CD4-positive, alpha-beta T cell treated with Interferon gamma for 1 hour (primary cell): ENCODE measurements at regions not wholly inside any gene's neighbourhood (a gene's known extent, or its start where the extent isn't known, plus 50 kb on each side); places are given as distances from the start of the nearest gene placed in this dataset.
"Not testable (repeated sequence)": the region's sequence is repeated elsewhere in the genome, so short reads cannot be mapped to it uniquely, and the experiment has no call there.

ENCODE experiments used
- DNase-seq: peaks from one replicate; pipeline ENCODE4 v3.0.0-alpha.2; 2020

DNA sequence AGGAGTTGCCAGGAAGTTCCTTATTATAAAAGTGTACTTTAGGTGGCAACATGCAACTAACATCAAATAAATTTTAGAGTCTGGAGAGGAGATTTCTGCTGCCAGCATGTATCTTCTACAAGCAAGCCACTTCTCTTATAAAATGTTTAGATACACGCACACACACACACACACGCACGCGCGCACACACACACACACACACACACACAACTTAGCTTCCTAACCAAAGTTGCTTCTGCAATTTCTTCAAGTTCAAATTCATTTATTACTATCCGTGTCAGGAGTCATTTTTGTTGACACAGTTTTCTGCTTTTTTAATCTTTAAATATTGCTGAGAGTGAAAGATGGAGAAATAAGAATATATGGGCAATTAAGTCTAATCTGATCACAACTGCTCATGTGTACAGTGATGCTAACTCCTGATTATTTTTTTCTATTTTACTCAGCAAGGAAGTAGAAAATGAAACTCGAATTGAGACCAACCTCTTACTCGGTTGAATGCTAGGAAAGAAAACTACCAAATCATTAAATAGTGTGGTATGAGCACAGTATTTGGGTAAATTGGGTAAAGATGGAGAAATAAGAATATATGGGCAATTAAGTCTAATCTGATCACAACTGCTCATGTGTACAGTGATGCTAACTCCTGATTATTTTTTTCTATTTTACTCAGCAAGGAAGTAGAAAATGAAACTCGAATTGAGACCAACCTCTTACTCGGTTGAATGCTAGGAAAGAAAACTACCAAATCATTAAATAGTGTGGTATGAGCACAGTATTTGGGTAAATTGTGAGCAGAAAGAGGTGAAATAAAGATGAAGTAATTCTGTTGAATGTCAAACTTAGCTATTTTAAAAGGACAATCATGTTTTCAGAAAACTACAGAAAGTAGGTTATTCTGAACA lies 554.1 kb upstream of the MBL2 start:
- DNase-seq: not testable (repeated sequence)

DNA sequence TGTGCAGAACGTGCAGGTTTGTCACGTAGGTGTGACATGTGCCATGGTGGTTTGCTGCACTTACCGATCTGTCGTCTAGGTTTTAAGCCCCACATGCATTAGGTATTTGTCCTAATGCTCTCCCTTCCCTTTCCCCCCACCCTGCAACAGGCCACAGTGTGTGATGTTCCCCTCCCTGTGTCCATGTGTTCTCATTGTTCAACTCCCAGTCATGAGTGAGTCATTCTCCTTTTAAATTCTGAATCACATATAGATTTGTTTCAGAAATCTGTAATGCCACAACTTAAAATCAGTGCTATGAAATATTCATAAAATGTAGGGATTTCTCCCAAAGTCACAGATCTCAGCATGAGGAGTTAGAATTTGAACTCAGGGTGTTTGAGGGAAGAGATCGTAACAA lies 552.5 kb upstream of the MBL2 start:
- DNase-seq: no peak

DNA sequence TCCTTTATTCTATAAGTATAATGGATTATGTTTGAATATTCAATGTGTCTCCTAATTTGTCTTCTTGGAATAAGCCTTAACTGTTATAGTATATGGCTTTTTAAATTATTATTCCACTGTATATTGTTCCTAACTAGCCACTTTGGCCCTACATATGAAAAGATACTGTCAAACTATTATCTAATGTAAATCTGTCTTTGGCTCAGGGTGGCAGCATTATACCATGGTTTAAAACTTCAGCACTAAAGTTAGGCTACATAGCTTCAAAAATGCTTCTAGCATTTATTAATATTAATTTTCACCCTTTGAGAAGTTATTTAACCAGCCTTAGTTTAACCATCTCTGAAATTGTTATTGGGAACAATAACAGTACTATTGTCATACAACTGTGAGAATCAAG lies 543.1 kb upstream of the MBL2 start:
- no peak for DNase-seq

DNA sequence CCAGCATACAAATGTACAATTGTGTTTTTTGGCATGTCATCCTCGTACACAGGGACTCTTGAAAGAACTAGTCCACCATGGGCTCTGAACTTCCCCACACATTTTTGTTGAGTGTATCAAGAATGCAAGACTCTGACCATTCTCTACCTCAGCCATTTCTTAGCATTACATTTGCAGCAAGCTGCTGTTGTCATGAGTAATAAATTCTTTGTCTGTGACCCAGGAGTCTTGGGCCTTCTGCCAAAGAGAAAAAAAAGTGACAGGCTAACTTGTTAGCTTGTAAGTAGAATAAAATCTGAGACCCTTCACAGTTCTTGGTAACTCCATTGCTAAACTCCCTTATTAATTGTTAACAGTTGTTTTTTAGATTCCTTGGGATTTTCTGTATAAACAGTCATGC lies 542.3 kb upstream of the MBL2 start:
- no peak for DNase-seq

DNA sequence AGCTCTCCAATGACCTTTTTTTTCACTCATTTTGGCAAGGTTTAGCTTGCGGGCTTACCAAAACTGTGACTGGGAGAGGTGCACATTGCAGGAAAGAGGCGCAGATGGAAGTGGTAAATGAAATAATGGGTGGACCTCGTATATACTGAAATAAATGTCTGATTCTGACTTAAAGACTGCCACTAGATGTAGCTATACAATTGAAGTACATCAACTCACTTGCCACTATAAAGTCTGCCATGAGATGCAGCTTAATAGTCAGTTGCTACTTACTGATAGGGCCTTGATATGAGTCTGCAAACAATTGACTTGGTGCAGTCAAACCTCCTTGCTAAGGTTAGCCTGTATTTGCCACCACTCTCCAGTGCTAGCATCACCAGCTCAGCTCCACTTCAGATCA lies 525.9 kb upstream of the MBL2 start:
- DNase-seq: no peak

DNA sequence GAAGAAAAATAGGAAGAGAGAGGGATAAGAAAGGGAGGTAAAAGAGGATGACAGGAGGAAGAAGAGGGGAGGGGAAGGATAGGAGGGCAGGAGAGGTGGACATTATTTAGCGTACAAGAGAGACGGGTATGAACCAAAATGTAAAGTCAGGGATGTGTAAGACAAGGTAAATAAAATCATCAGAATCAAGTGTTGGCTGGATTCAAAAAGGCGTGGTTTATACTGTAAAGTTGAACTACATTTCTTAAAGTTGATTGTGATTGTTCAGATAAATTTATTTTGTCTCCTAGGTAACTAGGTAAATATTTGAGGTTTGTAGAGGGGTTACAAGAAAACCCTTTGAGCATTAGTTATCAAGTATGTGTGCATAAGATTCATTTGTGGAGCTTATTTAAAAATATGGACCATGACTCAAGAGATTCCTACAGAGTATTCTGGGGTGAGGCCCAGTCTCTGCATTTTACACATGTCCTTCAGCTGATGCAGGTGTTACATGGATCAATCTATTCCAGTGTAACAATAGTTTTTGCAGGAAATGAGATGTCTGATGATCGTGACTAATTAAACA lies 512.1 kb upstream of the MBL2 start:
- no peak for DNase-seq

DNA sequence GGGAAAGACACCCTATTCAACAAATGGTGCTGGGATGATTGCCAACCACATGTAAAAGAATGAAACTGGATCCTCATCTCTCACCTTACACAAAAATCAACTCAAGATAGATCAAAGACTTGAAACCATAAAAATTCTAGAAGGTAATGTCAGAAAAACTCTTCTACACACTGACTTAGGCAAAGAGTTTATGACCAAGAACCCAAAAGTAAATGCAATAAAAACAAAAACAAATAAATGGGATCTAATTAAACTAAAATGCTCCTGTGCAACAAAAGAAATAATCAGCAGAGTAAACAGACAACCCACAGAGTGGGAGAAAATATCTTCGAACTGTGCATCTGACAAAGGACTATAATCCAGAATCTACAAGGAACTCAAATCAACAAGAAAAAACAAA lies 504.2 kb upstream of the MBL2 start:
- no peak for DNase-seq

DNA sequence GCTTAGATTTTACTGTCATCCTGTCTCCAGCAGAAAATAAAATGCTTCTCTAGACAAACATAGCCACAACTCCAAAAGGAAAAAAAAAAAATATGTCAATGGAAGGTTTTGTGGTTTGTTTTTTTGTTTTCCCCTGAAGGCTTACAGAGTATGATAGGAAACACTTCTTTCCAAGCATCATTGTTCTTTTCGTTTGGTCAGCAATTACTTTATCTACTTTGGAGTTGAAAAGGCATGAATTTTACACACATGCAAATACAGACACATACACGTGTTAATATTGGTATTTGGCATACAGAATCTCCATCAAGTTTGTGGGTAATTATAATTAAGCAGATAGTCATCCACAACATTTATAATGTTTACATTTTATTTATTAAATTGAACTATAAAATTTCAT lies 496.9 kb upstream of the MBL2 start:
- no peak for DNase-seq

DNA sequence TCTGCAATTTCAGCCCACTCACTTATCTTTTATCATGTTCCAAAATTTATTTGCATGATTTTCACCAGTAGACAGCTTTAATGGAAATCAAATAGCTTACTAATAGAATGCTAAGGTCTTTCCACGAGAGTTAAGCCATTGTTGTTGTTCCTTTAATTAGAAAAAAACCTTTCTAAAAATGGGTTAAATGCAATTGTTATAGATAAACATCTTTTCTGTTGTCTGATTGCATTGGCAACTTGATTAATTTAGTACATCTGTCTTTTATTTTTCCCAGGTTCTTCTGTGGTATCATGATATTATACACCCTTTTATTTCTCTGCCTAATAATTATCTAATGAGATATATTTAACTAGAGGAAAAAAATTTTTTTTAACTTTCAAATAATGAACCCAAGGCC lies 487.6 kb upstream of the MBL2 start:
- DNase-seq: no peak

DNA sequence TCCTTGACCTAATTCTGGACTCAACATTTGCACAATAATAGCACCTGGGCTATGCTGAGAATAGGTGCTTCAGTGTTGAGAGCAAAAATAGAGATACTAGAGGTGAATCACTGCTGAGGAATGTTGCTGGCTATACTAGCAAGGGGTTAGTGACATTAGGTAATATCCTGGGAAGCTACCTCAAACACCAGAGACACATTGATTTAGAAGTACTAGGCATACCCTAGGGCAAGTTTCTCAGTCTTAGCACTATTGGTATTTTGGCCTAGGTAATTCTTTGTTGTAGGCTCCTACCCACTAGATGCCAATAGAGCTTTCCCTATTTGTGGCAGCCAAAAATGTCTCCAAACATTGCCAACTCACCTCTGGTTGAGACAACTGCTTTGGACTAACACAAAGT lies 484.0 kb upstream of the MBL2 start:
- no peak for DNase-seq

DNA sequence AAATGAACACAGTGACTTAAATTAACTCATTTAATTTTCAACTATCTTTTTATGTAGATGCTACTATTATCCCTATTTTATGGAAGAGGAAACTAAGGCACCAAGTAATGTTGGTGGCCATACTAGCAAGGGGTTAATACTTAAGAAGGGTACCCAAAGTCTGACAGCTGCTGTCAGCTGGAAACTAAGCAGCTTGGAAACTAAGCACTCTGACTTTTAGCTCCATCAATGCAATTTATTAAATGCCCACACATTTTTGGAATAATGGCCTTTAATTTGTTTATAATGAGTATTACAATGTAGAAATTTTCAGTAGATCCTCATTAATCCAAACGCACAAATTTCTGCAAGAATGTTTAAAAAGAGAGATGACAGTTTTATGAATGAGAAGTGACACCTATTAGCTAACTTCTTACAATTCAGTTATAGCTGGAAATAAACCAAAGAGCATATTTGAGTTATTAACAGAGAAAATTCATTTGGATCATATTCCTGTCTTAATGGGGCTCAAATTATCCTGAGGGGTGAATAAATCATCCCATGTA lies 483.1 kb upstream of the MBL2 start:
- no peak for DNase-seq

DNA sequence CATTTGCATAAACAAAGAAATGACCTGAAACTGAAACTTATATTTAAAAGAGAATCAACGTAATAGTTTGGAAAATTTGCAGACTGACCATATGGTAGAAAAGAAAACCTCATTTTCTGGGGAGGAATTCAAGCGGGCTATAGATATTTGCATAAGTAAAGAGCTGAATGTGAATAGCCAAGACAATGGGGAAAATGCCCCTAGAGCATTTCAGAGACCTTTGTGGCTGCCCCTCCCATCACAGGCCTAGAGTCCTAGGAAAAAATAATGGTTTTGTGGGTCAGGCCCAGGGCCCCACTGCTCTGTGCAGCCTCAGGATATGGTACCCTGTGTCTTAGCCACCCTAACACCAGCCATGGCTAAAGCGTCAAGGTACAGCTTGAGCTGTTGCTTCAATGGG lies 480.6 kb upstream of the MBL2 start:
- DNase-seq: no peak

DNA sequence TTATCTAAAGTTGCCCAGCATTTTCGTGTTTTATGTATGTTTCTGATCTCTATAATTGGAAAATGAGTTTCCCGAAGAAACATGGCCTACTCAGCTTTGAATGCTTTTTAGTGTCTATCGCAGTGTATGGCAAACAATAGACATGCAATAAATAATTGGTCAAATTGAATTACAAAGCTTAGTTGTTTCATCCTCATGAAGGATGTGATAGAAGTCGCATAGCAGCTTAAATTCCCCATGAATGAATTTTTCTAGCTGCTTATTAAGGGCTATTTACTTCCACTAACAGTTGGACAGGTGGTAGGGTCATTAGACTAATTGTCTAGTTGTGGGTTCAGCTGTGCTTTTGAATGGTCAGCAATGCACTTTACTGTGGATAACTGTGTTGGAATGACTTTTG lies 467.3 kb upstream of the MBL2 start:
- no peak for DNase-seq

DNA sequence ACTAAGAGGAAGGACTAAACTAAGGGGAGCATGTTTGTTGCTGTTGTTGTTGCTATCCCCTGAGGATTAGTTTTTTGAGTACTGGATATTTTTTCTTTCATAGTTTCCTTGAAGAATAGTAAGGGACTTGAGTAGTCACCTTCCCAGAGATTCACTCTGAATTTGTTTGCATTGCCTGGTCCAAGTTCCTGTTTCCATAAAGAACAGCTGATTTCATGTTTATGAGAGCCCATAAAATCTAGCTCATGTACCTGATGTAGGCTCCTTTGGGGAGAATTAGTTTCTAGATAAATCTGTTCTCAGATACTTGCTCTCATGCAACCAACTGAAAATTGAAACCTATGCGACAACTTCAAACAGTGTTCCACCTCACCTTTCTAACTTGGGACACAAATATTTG lies 464.4 kb upstream of the MBL2 start:
- no peak for DNase-seq

DNA sequence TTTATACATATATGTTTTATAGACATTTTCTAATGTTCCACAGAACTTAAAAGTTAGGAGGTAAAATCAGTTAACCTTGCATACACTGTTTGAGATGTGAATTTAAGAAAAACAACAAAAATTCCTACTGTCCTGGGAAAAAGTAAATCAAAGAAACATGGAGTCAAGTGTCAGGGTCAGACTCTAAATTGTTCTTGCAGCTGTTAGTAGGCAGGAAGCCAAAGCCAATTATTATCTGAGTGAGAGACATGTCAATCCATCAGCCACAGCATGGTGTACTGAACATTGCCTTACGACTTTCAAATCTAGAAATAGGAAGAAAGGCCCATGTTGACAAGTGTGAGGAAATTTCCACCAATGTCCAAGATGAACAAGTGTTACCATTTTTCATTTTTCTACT lies 461.2 kb upstream of the MBL2 start:
- no peak for DNase-seq

DNA sequence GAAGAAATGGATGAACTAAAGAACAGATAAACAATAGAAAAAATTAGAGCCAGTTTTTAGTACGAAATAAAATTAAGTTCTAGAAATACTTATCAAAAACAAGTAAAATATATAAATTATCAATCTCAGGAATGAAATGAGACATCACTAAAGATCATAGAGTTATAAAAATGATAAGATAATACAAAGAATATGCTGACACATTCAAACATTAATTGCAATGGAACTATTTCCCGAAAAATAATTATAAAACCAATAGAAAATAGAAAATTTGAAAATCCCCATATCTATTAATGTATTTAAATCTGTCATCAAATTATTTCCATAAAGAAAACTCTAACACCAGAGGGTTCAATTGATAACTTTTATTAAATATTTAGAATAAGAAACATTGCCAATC lies 458.1 kb upstream of the MBL2 start:
- DNase-seq: no peak

DNA sequence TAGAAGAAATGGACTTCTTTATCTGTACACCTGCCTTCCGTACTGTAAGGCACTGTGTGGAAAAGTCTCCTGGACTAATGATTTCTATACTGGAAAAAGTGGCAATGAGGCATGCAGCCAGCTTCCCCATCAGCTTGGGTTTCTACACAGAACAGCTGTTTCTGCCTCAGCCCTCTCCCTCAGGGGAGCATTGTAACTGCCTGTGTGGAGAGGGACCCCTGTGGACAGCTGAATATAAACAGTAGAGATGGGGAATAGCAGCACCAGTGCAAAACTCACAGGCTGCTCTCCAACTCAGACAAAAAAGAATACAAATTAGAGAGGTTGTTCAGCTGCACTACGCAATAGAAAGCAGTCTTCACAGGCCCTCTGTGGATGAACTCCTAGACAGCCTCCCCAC lies 451.3 kb upstream of the MBL2 start:
- DNase-seq: no peak

DNA sequence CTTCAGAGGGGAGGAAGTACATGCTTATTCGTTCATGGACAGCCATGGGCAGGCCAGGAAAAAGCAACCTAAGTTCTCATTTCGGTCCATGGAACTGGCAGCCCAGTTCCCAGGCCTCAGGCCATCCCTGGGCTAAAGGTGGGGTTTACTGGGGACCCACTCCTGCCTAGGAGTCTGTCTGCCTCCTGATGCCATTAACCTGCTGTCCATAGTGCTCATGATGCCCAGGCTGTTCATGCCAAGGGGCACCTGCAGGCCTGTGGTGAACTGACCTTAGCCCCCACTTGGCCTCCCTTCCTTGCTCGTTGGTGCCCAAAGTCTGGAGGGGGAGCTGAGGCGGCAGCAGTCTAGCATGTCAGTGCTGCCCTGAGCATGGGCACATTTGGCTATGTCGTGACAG lies 450.2 kb upstream of the MBL2 start:
- DNase-seq: no peak

DNA sequence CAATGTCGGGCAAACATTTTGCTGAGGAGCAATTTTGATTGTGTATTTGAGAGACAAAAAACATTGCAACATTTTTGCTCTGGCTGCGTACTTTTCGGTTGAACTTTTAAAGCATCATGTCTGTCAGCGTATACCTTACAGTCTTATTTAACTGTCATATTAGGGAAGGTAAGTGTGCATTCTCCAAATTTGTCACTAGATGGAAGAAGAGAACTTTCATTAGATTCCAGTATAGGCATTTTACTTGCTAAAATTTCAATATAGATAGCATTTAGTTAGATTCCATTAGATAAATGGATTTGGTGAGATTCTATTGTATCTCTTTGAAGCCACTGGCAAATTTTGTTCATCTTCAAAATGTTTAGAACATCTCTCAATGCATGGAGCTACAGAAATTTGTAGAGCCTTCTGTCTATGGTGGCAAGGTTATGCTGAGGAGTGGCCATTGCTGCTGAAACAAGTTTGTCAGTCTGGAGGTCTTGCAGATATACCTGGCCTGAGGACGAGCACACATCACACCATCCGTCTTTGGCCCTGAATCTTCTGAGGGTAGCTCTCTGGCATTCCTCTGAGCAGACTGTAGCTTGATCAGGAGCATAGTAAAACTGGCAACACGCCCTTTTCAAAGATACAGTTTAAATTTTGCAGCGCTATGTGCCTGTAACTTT lies 437.5 kb upstream of the MBL2 start:
- no peak for DNase-seq

DNA sequence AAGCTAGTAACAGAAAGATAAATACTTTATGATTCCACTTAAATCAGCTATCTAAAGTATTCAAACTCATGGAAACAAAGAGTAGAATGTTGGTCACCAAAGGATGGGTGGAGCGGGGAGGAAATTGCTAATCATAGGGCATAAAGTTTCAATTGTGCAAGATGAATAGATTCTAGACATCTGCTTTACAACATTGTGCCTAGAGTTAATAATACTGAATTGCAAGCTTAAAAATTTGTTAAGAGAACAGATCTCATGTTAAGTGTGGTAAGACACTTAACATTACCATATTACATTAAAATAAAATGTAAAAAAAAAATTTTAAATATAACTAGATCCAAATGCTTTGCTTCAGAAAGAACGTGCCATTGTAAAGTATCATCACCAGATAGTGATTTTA lies 411.1 kb upstream of the MBL2 start:
- DNase-seq: no peak

DNA sequence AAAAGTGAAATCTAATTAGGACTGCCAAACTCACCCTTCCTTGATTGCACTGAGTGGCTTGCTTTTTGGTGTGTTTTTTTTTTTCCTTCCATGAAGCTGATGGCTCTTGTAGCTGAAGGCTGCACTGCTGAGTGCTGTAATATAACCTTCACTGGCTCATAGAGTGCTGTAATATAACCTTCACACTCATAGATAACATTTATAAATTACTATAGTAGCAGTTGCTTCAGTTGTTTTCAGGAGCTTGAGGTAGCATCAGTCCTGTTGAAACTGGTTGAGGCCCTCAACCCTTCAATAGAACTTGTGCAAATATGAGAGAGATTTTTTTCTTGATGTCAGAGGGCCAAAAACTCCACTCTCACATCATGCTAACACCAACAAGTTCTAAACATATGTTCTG lies 404.9 kb upstream of the MBL2 start:
- DNase-seq: no peak

DNA sequence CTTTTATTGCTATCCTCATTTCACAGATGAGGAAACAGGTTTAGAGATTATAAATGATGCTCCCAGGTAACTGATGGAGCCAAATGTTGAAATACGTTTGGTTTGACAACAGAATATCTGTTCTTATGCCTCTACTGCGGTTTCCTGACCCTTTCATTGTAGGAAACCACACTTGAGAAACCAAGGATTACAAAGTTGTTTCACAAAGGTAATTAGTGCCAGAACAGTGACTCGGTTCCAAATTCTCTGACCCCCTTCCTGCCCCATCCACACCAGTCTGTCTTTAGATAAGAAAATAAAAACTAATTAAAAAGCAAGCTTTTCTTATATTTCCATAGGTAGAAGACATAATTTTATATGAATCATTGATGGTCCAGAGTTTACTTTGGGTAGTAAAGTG lies 393.7 kb upstream of the MBL2 start:
- DNase-seq: no peak

DNA sequence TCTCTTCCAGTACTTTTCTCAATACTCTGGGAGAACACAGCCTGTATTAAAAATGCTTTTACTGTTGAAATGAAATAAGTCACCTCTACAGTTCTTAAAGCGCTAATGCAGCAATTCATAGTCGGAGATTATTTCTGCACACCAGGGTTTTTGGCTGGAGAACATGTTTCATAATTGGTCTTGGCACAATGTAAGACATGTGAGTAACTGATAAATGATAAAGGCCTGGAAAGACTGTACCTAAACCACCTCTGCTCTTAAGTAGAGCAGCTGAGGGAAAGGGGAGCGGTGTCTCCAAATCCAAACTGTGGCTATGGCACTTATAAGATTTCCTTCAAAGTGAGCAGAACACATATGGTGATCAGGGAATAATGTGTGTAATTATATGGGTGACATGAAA lies 390.3 kb upstream of the MBL2 start:
- DNase-seq: no peak

DNA sequence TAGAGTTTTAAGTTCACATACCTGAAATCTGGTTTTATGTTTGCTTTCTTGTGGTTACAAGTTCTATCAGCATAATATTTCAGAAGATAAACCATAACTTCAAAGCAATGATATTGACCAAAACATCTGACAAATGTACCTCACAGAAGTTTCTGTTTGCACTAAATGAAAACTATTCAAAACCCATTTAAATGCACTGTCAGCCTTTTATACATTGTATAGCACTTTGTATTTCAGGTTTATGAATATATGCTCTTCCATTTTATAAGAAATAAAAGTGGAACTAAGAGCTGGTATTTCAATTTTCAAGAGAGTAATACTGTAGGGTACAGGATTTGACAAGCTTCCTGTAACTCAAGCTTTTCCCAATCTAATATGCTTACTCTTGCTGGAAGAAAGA lies 388.6 kb upstream of the MBL2 start:
- DNase-seq: no peak
